GM18909 (cell line): ENCODE measurements at regions not wholly inside any gene's neighbourhood (a gene's known extent, or its start where the extent isn't known, plus 50 kb on each side); places are given as distances from the start of the nearest gene placed in this dataset.
A peak's percentile ranks its signal among the peaks of the same experiment; 100 is the strongest.
"Not testable (repeated sequence)": the region's sequence is repeated elsewhere in the genome, so short reads cannot be mapped to it uniquely, and the experiment has no call there.

Experiments
- ATAC-seq: cut with Tn5 transposase; IDR thresholded peaks from one replicate; pipeline ENCODE4 v1.9.1; 2021; ENCODE audit warnings: mild to moderate bottlenecking; ENCODE audit not compliant: unreplicated experiment, poor library complexity

- ATAC-seq, result no peak
Observed at GRCh38 chr2:145797692-145798091, 1277.8 kb upstream of the ZEB2 start.

DNA sequence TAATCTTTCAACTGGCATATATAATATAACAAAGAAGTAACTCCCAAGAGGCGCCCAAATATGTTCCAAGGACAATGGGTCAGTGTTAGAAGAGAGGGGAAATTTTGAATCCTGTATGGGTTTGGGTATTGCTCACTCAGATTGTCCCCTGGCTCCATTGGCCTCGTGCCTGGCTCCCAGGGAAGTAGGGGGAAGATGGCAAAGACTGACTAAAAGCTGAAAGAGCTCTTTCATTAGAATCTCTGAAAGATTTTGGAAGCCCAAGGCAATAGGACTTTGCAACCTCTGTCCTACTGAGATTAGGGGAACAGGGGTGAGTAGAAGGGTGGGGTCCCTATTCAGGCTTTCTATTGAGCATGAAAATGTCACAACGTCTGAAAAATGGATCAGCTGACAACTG, 1272.8 kb upstream of the ZEB2 start:
- no peak for ATAC-seq

GRCh38 chr2:145789636-145790035, 1269.7 kb upstream of the ZEB2 start:
- no peak for ATAC-seq

- ATAC-seq, result not testable (repeated sequence)
Observed at GRCh38 chr2:145787597-145788361, 1267.9 kb upstream of the ZEB2 start.

- not testable (repeated sequence) for ATAC-seq
Observed at GRCh38 chr2:145782607-145783006, 1262.7 kb upstream of the ZEB2 start.

DNA sequence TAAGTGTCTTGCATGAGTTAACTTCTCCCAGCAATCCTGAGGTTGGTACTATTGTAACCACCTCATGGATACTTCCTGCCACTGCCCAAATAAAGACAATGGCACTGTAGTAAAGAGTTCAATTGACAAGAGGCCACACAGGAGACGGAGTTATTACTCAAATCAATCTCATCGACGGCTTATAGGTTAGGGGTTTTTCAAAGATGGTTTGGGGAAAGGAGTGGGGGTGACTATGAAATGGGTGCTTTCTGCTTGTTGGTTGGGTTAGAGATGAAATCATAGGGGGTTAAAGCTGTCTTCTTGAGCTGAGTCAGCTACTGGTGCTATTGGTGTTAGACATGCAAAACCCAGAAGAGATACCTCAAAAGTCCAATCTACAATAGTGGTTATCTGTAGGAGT, 1258.0 kb upstream of the ZEB2 start:
- ATAC-seq, result no peak

DNA sequence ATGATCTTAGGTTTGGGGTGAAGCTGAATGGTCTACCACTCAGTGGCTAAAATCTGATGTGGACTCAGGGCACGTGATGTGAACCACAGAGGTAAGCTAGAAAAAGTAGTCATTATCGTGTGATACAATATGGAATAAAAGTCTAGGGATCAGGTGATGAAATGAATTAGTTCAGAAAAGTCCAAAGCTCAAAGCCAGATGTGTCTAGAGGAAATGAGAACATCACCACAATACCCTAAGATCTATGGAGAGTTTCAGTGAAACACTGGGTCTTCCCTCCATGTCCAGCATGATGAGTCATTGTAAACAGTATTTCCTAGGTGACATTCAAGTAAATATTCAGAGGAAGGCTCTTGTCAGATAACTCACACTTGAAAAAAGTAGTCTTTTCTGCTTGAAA, 1257.4 kb upstream of the ZEB2 start:
- ATAC-seq, result no peak

GRCh38 chr2:145775591-145775990, 1255.7 kb upstream of the ZEB2 start:
- no peak for ATAC-seq

GRCh38 chr2:145771525-145771924, 1251.6 kb upstream of the ZEB2 start:
- ATAC-seq, result peak; percentile 100

DNA sequence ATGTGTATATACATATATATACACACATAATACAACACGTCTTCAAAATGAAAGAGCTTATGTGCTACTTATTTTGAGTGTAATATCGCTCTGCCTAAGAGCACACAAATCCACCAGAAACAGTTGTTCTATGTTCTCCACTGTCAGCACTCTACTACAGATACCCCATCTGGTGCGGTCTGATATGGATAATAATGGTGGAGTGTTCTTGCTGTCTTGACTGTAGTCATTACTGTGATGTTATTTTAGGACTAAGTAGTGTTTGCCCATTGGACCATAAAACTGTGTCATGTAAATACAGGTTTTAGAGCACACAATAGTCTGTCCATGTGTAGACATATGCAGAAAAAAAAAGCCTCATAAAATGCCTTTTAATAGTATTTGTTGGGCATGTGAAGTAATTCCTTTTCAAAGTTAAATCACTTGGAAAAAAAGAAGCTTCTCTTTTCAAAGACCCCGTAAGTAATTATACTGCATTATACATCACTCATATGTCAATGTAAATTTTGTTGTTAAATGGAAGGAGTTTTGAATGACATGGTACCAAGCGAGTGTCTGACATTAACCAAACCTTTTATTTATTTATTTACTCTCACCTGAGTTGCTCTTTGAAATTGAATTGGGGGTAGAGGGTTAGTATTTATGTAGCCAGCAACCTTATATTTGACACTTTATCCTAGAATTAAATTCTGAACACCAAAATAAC, 1249.2 kb upstream of the ZEB2 start:
- no peak for ATAC-seq

DNA sequence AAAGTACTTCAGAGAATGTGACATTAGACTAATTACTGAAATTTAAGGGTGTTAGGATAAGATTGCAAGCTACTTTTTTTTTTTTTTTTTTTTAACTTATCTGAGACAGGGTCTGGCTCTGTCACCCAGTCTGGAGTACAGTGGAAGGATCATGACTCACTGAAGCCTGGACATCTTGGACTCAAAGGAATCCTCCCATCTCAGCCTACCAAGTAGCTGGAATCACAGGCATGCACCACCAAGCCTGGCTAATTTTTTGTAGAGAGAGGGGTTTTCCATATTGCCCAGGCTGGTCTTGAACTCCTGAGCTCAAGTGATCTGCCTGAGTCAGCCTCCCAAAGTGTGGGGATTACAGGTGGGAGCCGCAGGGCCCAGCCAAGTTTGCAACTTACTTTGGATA, 1246.0 kb upstream of the ZEB2 start:
- no peak for ATAC-seq

DNA sequence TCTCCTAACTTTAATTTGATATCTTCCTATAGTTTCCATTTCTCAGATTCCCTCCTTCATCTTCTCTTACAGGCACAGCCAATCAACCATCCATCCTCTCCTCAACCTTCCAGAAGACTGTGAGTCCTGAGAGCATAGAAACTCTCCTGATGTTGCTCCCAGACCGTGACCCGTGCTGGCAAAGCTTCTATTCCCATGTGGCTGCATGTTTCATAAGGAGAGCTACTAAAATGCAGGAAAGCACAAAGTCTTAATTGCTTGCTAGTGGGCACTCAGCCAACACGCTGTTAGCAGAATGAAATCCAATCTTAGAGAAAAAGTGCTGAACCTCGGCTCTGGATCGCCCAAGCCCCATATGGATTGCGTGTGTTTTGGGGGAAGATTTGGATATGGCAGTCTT, 1244.7 kb upstream of the ZEB2 start:
- no peak for ATAC-seq

DNA sequence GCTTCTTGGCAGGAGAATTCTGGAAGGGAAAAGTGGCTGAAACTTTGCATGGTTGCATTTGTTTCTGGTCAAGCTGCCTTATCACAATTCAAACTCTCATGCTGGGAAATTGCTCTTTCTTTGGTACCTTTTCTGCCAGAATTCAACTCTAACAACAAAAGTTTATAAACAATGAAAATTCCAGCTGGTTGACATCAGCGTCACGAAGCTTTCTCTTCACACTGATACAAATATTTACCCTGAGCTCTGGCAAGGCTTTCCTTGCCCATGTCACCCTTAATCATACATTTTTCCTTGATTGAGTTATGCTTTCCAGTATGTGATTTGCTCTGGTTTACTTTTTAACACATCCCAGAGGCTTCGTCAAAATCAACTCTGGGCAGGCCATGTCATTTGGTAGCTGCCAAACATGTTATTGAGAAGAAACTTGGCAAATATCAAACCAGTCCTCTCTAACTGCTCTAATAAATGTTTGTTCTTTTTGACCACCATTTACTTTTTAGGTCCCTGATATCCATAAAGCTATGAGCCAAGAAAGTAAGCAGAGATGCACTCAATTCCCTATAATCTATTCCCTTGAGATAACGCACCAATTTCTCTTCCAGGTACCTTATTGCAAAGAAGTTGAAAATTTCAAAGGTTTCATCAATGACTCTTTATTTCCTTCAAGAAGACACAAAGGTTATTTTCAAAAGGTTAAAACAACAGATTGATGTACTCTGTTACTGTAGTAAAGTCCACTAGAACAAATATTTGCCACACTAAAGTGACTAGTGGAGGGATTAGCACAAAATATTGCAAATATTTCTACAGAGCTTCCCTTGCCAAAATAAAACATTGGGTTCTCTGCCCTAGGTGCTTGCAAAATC, 1241.1 kb upstream of the ZEB2 start:
- no peak for ATAC-seq

GRCh38 chr2:145759228-145759915, 1239.5 kb upstream of the ZEB2 start:
- no peak for ATAC-seq

- ATAC-seq, result no peak
Observed at GRCh38 chr2:145757503-145758246, 1237.8 kb upstream of the ZEB2 start.

- ATAC-seq, result no peak
Observed at GRCh38 chr2:145755019-145755837, 1235.3 kb upstream of the ZEB2 start.

- no peak for ATAC-seq
Observed at GRCh38 chr2:145753966-145754365, 1234.0 kb upstream of the ZEB2 start.

GRCh38 chr2:145753041-145753608, 1233.2 kb upstream of the ZEB2 start:
- ATAC-seq, result no peak
